ENCODE measurements at regions not wholly inside any gene's neighbourhood (a gene's known extent, or its start where the extent isn't known, plus 50 kb on each side); places are given as distances from the start of the nearest gene placed in this dataset.

GRCh38 chr4:81627590-81627989, 155.9 kb upstream of the RASGEF1B start:
- TF ChIP-seq POLR2AphosphoS5 (IDR thresholded peaks at IDR 0.05): no peak
- TF ChIP-seq CTCF (IDR thresholded peaks at IDR 0.05): no peak

Data from transverse colon (tissue), 4 donors.